HG02943 (cell line): ENCODE measurements at regions not wholly inside any gene's neighbourhood (a gene's known extent, or its start where the extent isn't known, plus 50 kb on each side); places are given as distances from the start of the nearest gene placed in this dataset.
"Not testable (repeated sequence)": the region's sequence is repeated elsewhere in the genome, so short reads cannot be mapped to it uniquely, and the experiment has no call there.

Source experiments
- ATAC-seq: cut with Tn5 transposase; IDR thresholded peaks from one replicate; pipeline ENCODE4 v1.9.1; 2021; ENCODE audit warnings: mild to moderate bottlenecking, low read depth, moderate library complexity; ENCODE audit not compliant: unreplicated experiment

DNA sequence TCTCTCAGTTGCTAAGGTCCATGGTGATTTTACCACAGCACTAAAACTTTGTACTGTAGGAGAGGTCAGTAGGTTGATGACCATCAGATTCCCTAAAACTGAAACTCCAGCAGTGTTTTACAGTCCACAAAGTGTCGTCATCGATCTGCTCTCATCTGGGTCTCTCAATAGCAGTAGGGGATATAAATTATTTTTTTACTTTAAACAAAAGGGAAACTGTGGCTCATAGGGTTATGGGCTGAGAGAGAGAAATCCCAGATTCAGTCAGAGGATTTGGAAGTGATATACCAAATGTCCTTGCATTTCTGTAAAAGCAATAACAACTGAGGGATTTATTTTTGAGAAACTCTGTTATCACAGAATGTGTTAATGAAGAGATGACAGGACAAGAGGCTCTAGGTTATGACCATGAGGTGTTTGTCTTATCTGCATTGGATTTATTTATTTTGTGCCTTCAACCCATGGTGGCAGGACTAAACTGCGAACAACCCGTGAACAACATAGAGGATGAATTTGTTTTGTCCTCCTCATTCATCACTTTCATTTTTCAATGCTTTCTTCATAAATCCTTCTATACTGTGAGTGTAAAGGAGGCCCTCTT lies 869.7 kb downstream of the OTOL1 start:
- no peak for ATAC-seq

DNA sequence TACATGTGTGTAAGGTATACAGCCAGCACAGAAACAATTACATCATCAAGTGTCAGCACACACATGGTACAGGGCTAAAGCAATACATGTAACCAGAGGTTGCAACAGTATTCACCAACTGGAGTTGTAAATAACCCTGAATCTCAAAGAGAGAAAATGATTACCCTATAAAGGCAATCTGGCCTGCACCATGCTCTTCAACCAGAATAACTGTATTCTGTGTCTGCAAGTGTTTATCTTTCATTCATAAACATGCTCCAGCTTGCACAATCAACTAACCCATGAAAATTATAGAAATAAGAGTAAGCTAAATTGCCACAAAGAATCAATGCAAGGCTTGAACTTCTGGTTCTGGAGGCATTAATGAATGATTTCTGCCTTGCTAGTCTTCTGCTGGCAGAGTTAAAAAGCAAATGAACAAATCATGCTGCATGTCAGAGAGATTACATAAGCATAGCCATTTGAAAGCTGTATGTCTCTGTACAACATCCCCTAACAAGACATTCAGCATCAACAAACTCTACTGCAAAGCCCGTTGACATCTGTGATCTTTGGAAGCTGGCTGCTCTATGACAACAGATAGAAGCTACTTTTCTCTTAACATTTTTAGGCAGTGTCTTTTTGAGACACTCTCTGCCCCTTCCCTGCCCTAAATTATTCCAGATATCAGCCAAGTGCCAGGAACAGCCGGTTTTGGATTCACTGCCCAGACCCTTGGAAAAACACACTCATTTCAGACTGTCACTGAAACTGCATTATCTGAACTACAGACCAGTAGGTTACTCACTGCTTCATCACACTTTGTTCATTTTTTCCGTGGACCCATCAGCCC lies 871.0 kb downstream of the OTOL1 start:
- ATAC-seq = no peak

DNA sequence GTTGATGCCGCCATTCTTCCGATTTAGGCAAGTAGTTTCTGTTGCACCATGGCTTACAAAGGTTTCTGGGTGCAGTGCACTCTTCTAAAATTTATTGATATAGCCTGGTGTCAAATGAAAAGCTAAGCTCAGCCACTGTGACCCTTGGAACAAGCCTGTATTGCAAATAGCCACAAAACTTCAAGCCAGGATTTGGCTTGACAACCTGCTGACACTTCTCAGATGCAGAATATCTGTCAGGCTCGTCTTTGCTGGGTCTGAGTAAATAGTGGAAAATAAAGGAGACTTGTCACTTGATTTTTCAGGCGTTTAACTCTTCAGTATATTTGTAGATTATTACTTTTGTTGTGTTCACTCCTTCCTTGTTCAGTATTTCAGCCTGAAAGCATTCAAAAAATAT lies 871.8 kb downstream of the OTOL1 start:
- ATAC-seq = no peak

DNA sequence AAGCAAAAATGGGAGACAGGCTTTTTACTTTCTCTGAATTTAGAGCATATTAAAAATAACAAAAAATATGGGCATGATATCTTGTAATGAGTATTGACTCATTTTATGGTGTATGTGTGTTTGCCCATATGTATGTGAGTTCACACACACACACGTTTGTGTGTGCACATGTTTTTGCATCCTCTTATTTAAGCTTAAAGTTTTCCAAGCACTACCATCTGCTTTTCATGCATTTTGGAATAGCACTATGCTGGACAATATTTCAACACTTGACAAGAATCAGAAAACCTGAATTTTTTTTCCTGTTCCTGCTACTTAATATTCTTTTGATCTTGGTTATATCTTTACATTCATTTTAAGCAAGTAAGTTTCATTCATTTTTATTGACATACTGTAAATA lies 872.7 kb downstream of the OTOL1 start:
- no peak for ATAC-seq

DNA sequence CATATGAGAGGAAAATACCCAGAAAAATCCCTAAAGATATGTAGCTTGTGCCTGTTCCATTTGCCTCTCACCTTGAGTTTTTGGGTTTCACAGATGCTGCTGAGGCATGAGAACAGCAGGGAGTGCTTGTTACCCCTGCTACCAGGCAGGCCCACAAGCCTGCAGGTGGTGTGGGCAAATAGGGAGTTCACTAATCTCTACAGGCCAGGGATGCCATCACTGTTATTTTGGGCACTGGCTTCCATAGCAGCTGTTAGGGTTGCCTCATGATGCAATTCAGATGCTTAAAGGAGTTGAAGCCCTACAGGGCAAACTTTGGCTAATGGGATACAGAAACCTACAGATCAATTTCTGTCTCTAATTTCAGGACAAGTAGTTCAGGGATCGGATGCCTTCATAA lies 873.5 kb downstream of the OTOL1 start:
- ATAC-seq = no peak

DNA sequence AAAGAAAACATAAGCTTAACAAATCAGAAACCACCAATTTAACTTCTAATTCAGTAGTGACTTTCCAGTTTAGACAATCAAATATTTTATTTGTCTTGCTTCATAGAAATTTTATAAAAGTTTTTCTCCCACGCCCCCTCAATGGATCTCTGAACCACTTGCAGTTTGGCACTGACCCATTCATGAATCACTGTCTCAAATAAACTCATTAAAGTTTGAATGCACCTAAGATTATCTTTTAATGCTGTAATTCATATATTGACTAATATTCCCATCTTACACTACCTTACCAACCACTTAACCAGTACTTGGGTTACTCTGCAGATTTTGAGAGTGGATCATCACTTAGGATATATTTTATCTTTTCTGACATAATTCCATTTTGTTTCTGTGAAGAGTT lies 880.2 kb downstream of the OTOL1 start:
- ATAC-seq = no peak

DNA sequence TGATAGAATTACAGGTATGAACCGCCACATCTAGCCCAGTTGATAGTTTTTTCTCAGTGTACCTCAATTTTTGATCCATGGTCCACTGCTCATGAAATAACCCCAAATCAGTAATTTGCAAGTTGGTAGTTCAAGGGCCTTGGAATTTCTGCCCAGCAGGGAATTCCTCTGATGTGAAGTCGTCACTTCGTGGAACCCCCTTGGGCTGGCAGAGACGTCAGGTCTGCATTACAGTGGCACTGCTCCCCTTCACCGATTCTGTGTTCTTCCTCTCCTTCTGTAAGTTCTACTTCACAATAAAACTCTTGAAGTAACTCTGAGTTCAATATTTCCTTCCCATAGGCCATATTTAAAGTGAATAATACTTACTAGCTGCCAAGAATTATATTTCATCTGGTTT lies 881.0 kb downstream of the OTOL1 start:
- no peak for ATAC-seq

DNA sequence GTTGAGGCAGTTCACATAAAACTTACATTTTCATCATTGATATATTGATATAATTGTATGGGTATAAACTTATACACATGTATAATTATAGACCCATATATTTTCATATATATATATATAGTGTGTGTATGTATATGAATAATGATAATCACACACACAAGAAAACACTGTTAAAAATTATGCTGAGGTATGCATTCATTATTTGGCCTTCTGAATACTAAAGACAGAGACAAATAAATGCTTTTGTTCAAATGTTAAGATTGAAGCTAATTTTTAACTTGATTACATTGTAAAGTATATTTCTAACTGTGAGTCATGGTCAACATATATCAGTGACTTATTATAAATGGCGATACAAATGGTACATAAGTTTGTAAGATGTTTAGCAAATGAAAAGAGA lies 888.8 kb downstream of the OTOL1 start:
- ATAC-seq = no peak

DNA sequence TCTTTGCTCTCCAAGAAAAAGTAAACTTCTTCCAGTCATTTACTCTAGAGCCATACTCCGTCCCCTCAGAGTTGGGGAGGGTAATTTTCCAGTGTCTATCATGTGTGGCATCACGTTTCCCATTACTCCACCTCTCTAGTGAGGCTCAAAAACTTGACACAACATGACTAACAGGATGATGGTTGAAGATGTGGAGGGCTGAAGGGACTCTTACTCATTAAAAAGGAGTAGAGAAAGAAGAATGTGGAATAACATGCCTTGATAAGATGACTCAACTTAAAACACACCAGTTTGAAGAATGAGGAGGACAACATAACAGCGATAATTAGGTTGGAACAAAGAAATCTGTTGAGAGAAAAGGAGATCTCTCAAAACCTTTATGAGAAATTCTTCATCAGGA lies 894.3 kb downstream of the OTOL1 start:
- ATAC-seq = no peak

DNA sequence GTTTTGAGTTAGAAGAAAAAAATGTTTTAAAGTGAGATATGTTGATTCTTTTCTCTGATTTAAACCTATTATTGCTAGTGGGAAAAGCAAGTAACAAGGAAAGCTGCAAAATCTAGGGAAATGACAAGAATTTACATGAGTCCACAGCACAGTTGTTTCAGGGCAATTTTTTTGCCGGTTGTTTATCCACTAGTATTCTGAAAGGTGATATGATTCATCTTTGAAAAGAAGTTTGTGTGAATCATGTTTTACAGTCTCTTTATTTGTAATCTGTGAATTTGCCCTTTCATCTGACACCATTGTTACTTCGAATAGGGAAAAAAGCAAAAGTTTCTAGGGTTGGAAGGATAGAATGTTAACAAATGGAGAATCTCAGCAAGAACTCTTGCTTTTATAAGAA lies 894.7 kb downstream of the OTOL1 start:
- ATAC-seq = no peak

DNA sequence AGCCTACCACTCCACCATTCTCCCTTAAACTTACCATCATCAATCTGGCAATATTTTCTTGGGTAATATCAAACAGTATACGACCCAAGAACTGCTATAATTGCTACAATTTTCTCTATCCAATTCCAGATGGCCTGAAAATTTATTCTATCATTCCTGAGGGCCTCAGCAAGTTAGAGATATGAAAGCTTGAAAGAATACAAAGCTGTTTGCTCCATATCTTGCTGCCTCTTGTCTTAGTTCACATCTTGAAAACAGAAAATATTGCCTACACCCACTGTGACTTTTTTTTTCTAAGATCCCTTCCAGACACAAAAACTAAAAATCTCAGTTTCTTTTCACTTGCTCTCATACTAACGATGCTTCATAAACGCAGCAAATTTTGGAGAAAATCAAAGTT lies 898.9 kb downstream of the OTOL1 start:
- no peak for ATAC-seq

DNA sequence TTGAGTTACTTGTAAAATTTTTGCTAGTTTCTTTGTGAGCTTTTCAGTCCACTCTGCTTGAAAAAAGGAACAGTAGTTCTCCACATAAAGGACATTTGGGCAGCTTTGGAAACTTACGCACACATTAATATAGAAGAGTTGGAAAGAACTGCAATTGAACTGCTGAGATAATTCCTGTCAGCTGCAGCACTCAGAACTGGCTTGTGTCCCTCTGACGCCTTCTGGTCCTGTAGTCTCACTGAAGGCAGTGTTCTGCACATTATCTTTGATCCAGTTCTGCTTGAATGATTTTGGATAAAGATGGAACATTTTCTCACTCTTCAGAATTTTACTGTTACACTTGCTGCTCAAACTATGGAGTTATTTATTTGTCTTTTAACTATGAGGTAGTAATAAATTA lies 901.9 kb downstream of the OTOL1 start:
- ATAC-seq = no peak

DNA sequence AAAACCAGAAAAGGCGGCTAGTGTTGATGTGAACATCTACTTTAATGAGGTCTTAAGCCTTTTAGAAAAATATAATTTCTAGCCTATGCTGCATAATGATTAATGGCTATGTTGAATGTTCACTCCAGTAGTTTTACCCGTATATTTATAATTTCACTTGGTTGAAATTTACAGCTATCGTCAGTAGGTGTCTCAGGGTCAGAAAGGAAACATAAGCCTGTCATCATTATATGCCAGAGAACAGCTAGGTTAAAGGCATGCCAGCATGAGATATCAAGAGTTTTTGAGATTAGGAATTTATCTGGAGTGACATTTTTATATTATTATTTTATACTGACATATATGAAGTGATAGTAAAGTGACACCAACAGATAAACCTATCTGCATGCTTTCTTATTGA lies 904.1 kb downstream of the OTOL1 start:
- ATAC-seq = no peak

DNA sequence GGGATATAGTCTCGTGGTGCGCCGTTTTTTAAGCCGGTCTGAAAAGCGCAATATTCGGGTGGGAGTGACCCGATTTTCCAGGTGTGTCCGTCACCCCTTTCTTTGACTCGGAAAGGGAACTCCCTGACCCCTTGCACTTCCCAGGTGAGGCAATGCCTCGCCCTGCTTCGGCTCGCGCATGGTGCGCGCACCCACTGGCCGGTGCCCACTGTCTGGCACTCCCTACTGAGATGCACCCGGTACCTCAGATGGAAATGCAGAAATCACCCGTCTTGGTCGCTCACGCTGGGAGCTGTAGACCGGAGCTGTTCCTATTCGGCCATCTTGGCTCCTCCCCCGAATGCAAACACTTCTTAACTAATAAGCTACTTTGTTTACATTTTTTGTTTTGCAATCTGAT lies 914.9 kb downstream of the OTOL1 start:
- ATAC-seq = not testable (repeated sequence)

DNA sequence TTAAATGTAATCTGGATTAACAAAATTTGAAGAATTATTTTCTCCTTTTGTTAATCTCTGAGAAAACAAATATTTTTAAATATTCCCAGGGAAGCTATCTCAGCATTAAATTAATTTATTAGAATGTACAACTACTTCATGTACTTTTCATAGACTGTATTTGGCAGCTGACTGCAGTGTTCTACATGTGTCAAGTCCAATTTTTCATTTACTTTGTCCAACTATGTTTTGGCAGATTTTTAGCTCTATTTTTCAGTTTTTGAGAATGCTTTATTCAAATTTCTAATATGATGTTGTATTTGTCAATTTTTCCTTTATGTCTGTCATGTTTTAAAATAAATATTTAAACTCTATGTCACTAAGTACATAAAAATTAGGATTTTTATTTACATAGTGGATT lies 925.1 kb downstream of the OTOL1 start:
- ATAC-seq = no peak

DNA sequence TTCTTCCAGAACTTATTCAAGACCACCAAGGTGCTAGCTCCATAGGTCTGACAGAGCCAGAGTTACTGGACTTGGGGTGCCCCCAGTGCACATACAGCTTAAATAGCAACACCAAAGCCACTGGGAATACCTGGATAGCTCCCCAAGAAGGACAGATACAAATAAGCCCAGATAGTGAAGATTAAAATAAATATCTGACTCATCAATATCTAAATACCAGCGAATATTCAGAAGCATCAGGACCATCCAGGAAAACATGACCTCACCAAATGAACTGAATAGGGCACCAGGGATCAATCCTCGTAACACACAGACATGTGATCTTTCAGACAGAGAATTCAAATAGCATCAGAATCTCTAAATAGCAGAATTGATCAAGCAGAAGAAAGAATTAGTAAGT lies 931.6 kb downstream of the OTOL1 start:
- ATAC-seq = no peak

DNA sequence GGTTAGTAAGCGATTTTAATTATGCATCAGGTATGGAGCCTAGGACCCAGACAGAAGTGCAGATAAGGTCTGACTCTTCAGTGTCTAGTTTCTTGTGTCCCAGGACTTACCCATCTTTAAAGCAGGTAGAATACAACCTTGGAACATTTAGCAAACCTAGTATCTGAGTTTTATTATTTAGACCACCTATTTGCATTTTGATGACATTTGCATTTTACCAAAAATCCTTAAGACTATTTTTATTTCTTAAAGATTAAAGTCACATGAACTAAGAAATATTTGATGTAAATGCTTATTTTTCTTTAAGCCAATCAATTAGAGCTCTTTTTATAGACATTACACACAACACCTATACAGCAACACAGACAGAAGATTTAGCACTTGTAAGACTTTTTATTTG lies 939.1 kb downstream of the OTOL1 start:
- ATAC-seq = no peak

DNA sequence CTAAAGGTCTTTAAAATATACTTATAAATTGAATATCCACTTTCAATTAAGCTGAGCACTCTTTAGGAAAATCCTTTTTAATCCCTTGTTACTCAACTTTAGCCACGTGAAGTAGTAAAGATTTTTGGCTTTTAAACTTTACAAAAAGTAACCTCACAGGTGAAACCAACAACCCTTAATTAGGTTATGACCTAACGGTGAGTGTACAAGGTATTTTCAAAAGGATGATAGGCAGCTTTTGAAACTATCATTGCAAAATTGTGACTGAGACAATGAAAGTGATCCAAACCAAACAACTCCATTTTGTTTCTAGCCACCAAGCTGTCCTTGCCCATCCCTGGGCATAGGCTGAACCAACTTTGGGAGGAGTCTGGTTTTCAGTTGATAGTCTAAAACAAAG lies 940.2 kb downstream of the OTOL1 start:
- ATAC-seq = no peak

DNA sequence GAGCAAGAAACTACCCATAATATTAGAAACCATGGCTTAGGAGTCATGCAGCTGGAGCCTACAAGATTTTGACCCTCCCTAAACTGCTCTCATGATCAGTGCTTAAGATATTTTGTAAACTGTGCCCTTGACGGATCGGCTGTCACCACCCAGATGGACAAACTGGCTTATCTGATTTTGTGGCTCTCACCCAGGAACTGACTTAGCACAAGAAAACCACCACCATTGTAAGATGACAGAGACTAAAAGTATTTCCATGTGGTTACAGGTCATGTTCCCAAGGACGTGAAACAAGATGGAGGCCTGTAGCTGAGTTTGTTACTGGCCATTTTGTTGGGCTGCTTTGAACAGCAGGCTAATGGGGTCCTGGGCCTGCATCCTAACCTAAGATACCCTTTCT lies 940.9 kb downstream of the OTOL1 start:
- ATAC-seq = no peak

DNA sequence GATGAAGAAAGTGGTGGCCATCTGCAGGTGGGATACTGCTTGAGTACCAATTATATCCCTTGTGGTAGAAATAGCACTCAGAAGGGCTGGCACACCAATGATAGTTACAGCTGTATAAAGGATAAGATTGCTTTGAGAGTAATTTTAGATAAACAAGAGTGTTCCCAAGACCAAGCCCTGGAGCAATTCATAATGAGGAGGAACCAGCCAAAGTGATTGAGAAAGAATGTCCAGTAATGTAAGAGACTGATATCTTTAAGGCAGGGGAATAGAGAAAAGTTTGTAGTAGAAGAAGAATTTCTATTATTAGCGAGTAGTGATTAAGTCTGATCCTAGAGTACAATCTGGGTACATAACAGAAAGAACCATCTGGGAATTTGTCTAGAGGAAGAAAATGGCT lies 945.1 kb downstream of the OTOL1 start:
- no peak for ATAC-seq

DNA sequence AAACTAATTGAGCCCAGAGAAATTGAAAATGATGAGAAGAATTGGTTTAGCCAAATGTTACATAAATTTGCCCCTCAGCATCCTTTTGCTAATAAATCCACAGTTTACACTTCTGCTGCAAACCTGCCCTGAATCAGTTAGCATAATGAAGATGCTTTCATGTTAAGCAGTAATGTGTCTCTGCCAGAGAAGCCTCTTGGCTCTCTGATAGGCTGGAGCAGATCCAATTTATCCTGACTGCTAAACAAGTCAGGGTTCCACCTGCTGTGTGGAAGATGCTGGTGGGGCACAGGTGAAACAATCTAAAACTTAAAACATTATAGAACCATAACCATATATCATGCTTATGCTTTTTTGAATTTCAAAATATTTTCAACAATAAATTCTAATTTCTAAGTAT lies 946.8 kb downstream of the OTOL1 start:
- no peak for ATAC-seq

DNA sequence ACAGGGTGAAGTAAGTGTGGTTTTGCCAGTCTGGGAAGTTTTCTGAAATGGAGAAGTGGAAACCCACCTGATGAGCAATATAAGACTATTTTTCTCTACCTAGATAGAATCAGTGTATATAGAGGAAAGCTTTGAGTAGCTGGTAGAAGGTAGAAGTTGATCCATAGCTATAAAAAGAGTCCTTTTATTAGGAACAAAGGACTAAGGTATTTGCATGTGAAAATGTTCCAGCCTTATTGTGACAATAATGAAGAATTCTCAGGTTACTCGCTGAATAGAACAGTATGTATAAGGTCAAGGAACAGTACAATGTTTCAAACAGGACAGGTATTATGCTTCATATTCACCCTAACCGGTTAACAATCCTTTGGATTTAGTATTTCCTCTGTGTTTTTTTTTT lies 972.2 kb downstream of the OTOL1 start:
- ATAC-seq = no peak
